HL-60 (cell line): ENCODE measurements at regions not wholly inside any gene's neighbourhood (a gene's known extent, or its start where the extent isn't known, plus 50 kb on each side); places are given as distances from the start of the nearest gene placed in this dataset.

Experiments used
- DNase-seq, 2 experiments: peaks; one replicate each; pipeline ENCODE4 v3.0.0-alpha.2; 2010 to 2020; ENCODE audit warnings: low read depth in 1 of 2, low spot score in 1 of 2
- H3K27ac ChIP-seq: fragments of 250-450 bp; sonication (Bioruptor Pico); replicated peaks from 2 replicates; pipeline ENCODE4 v1.5.1; 2020; ENCODE audit warnings: mild to moderate bottlenecking, moderate library complexity
- H3K27me3 ChIP-seq: fragments of 250-450 bp; sonication (Bioruptor Pico); 2 replicates; pipeline ENCODE4 v1.5.1; 2021; ENCODE audit warnings: mild to moderate bottlenecking, moderate library complexity; ENCODE audit not compliant: insufficient read depth, poor library complexity, severe bottlenecking
- H3K4me3 ChIP-seq: replicated peaks from 2 replicates; pipeline ENCODE4 v1.5.1; 2011; ENCODE audit warnings: mild to moderate bottlenecking, control low read depth, low read length; ENCODE audit not compliant: insufficient read depth
- CTCF ChIP-seq: IDR thresholded peaks from one replicate; pipeline ENCODE4 v1.5.1; 2011; ENCODE audit warnings: low read length, control low read depth, inconsistent platforms; ENCODE audit not compliant: insufficient read depth
- GABPA ChIP-seq: IDR thresholded peaks from 2 replicates; pipeline ENCODE4 v1.6.1; 2012; ENCODE audit warnings: low read depth
- POLR2AphosphoS5 ChIP-seq: IDR thresholded peaks from 2 replicates; pipeline ENCODE4 v1.6.1; 2012; ENCODE audit warnings: low read depth
- REST ChIP-seq: IDR thresholded peaks from 2 replicates; pipeline ENCODE4 v1.6.1; 2012; ENCODE audit warnings: low read depth; ENCODE audit not compliant: insufficient replicate concordance
- SPI1 ChIP-seq: IDR thresholded peaks from 2 replicates; pipeline ENCODE4 v1.6.1; 2012; ENCODE audit warnings: low read depth, mild to moderate bottlenecking, borderline replicate concordance

- Histone ChIP-seq H3K27ac (no peak overlapping the region), H3K27me3 (peaks cover 5% of the 10 kb centered on the region), H3K4me3 (no peak overlapping the region)
- DNase-seq = no peak
- no peak for TF ChIP-seq SPI1
- TF ChIP-seq REST = no peak
- TF ChIP-seq CTCF = no peak
- no peak for TF ChIP-seq POLR2AphosphoS5
- no peak for TF ChIP-seq GABPA
Observed at GRCh38 chr14:94938016-94938415, 168.1 kb upstream of the GSC start.

GRCh38 chr14:94936901-94937685 lies 167.2 kb upstream of the GSC start:
- Histone ChIP-seq H3K27ac (no peak overlapping the region), H3K4me3 (no peak overlapping the region), H3K27me3 (peaks cover 5% of the 10 kb centered on the region)
- no peak for DNase-seq
- TF ChIP-seq CTCF (no peak), SPI1 (no peak), GABPA (no peak), REST (no peak), POLR2AphosphoS5 (no peak)

GRCh38 chr14:94936401-94936892 lies 166.5 kb upstream of the GSC start:
- DNase-seq = no peak
- peaks cover 5% of the 10 kb centered on the region for H3K27me3 ChIP-seq
- no peak overlapping the region for H3K27ac ChIP-seq
- no peak overlapping the region for H3K4me3 ChIP-seq
- TF ChIP-seq GABPA = no peak
- TF ChIP-seq REST = no peak
- no peak for TF ChIP-seq POLR2AphosphoS5
- TF ChIP-seq CTCF = no peak
- no peak for TF ChIP-seq SPI1
